H1 (cell line): ENCODE measurements at regions not wholly inside any gene's neighbourhood (a gene's known extent, or its start where the extent isn't known, plus 50 kb on each side); places are given as distances from the start of the nearest gene placed in this dataset.

Experiments used
- EZH2 ChIP-seq: fragments of 200-600 bp; sonication (generic); IDR thresholded peaks from 2 replicates; pipeline ENCODE4 v1.7.1; 2012; ENCODE audit warnings: low read depth, mild to moderate bottlenecking, moderate library complexity, low read length, inconsistent platforms; ENCODE audit not compliant: severe bottlenecking
- GABPA ChIP-seq: IDR thresholded peaks from 2 replicates; pipeline ENCODE4 v1.6.1; 2011; ENCODE audit warnings: mild to moderate bottlenecking, low read length, moderate library complexity, borderline replicate concordance; ENCODE audit not compliant: insufficient read depth
- HDAC2 ChIP-seq, 2 experiments: fragments of 300-600 bp in 1 of 2; sonication (generic) in 1 of 2; IDR thresholded peaks; 2 replicates each; pipeline ENCODE4 v1.6.1; 2011 to 2012; ENCODE audit warnings: low read depth in 2 of 2, low read length in 2 of 2, mild to moderate bottlenecking in 2 of 2, moderate library complexity in 2 of 2, borderline replicate concordance in 1 of 2, inconsistent platforms in 1 of 2
- JUN ChIP-seq: IDR thresholded peaks from 2 replicates; pipeline ENCODE4 v1.6.1; 2011; ENCODE audit warnings: low read depth, mild to moderate bottlenecking, improper control_type of control experiment, low read length
- JUND ChIP-seq: IDR thresholded peaks from 2 replicates; pipeline ENCODE4 v1.6.1; 2011; ENCODE audit warnings: mild to moderate bottlenecking, improper control_type of control experiment, low read length
- POLR2A ChIP-seq, 2 experiments: IDR thresholded peaks; 1 replicate in 1 of 2; 2 replicates in 1 of 2; pipeline ENCODE4 v1.6.1; 2011; ENCODE audit warnings: low read depth in 2 of 2, low read length in 2 of 2, mild to moderate bottlenecking in 2 of 2; ENCODE audit errors: control extremely low read depth in 1 of 2
- SIN3A ChIP-seq, 2 experiments: IDR thresholded peaks in 1 of 2; conservative IDR thresholded peaks in 1 of 2; 2 replicates each; pipeline ENCODE4 v1.6.1; 2011 to 2012; ENCODE audit warnings: low read length in 2 of 2, improper control_type of control experiment in 1 of 2, low read depth in 1 of 2, mild to moderate bottlenecking in 1 of 2
- SIRT6 ChIP-seq: IDR thresholded peaks from one replicate; pipeline ENCODE4 v1.7.1; 2012; ENCODE audit warnings: low read length, inconsistent platforms
- SUZ12 ChIP-seq: fragments of 200-600 bp; sonication (generic); IDR thresholded peaks from 2 replicates; pipeline ENCODE4 v1.6.1; 2012; ENCODE audit warnings: mild to moderate bottlenecking, inconsistent platforms, low read length, moderate library complexity, mixed read lengths
- ZNF274 ChIP-seq: IDR thresholded peaks from 2 replicates; pipeline ENCODE4 v1.7.0; 2012; ENCODE audit warnings: low read length, borderline replicate concordance; ENCODE audit errors: extremely low read depth
- TF ChIP-seq, protein P1 (sequence below), 3 experiments: IDR thresholded peaks; 1 replicate in 2 of 3; 2 replicates in 1 of 3; pipeline versions ENCODE4 v1.5.1 to v1.6.1; 2011; ENCODE audit warnings: low read length in 3 of 3, mild to moderate bottlenecking in 3 of 3, inconsistent platforms in 2 of 3, low read depth in 1 of 3, moderate library complexity in 1 of 3; ENCODE audit not compliant: insufficient read depth in 1 of 3; ENCODE audit errors: control extremely low read depth in 1 of 3
- TF ChIP-seq, protein P2 (sequence below): IDR thresholded peaks from 2 replicates; pipeline ENCODE4 v1.6.1; 2012; ENCODE audit warnings: inconsistent platforms

DNA sequence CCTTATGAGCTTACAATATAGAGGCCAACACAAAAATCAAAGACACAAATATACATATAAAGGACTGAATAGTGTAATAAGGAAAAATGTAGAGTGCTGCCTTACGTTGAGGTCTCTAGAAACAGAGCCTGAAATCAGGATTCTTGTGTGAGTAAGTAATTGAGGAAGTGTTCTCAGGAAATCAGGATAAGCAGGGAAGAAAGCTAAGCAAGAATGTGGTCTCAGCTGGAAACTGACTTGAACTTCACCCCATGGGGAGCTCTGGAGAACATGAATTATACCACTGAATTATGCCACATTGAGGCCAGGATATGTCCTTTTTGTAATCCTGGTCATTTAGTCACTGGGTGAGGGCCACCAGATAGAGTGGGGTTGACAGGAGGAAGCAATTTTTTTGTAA is 191.9 kb downstream of the ETV1 start:
- TF ChIP-seq POLR2A (IDR thresholded peaks at IDR 0.05; ENCODE audit: control extremely low read depth in 1 of 2, low read depth in 2 of 2, low read length in 2 of 2) (no peak), SIN3A (conservative IDR thresholded peaks at IDR 0.05 in 1 of 2, IDR thresholded peaks at IDR 0.05 in 1 of 2; ENCODE audit: low read depth in 1 of 2, low read length in 2 of 2) (no peak), EZH2 (no peak), JUN (no peak), SUZ12 (no peak), HDAC2 (IDR thresholded peaks at IDR 0.05; ENCODE audit: borderline replicate concordance in 1 of 2, low read depth in 2 of 2, low read length in 2 of 2) (no peak), GABPA (no peak), SIRT6 (no peak), JUND (no peak), ZNF274 (no peak)
- TF ChIP-seq, protein P1, sequence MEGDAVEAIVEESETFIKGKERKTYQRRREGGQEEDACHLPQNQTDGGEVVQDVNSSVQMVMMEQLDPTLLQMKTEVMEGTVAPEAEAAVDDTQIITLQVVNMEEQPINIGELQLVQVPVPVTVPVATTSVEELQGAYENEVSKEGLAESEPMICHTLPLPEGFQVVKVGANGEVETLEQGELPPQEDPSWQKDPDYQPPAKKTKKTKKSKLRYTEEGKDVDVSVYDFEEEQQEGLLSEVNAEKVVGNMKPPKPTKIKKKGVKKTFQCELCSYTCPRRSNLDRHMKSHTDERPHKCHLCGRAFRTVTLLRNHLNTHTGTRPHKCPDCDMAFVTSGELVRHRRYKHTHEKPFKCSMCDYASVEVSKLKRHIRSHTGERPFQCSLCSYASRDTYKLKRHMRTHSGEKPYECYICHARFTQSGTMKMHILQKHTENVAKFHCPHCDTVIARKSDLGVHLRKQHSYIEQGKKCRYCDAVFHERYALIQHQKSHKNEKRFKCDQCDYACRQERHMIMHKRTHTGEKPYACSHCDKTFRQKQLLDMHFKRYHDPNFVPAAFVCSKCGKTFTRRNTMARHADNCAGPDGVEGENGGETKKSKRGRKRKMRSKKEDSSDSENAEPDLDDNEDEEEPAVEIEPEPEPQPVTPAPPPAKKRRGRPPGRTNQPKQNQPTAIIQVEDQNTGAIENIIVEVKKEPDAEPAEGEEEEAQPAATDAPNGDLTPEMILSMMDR (IDR thresholded peaks at IDR 0.05; ENCODE audit: control extremely low read depth in 1 of 3, insufficient read depth in 1 of 3, low read depth in 1 of 3, low read length in 3 of 3) = no peak
- TF ChIP-seq, protein P2, sequence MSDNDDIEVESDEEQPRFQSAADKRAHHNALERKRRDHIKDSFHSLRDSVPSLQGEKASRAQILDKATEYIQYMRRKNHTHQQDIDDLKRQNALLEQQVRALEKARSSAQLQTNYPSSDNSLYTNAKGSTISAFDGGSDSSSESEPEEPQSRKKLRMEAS = no peak
